ENCODE measurements at regions not wholly inside any gene's neighbourhood (a gene's known extent, or its start where the extent isn't known, plus 50 kb on each side); places are given as distances from the start of the nearest gene placed in this dataset.

- no peak for TF ChIP-seq TARDBP (IDR thresholded peaks at IDR 0.05)
- TF ChIP-seq BHLHE40 (IDR thresholded peaks at IDR 0.05; ENCODE audit: borderline replicate concordance) = no peak
- TF ChIP-seq SUZ12 (IDR thresholded peaks at IDR 0.05) = no peak
- no peak for TF ChIP-seq FOXM1 (IDR thresholded peaks at IDR 0.05; ENCODE audit: borderline replicate concordance)
- TF ChIP-seq SP1 (IDR thresholded peaks at IDR 0.05) = no peak
- no peak for TF ChIP-seq FOXA1 (IDR thresholded peaks at IDR 0.05)
- no peak for TF ChIP-seq CTBP1 (IDR thresholded peaks at IDR 0.05; ENCODE audit: borderline replicate concordance)
Observed at GRCh38 chr1:5254131-5254725, 599.8 kb downstream of the AJAP1 start.

Measured in HEK293T (cell line).